K562 (cell line): ENCODE measurements at regions not wholly inside any gene's neighbourhood (a gene's known extent, or its start where the extent isn't known, plus 50 kb on each side); places are given as distances from the start of the nearest gene placed in this dataset.

ENCODE experiments used
- ELF1 ChIP-seq: fragments of 200-800 bp; sonication (Bioruptor generic); IDR thresholded peaks from 2 replicates; pipeline ENCODE4 v1.6.1; 2016; ENCODE audit warnings: missing genetic modification characterization, missing compliant biosample characterization
- FOXK1 ChIP-seq: sonication (generic); formaldehyde crosslinking; IDR thresholded peaks from 2 replicates; pipeline ENCODE4 v1.8.0; 2022; ENCODE audit warnings: missing genetic modification reagents, mild to moderate bottlenecking, borderline replicate concordance
- NR2C2 ChIP-seq, 2 experiments: fragments of 200-800 bp in 1 of 2; sonication (Bioruptor generic) in 1 of 2; sonication (generic) in 1 of 2; formaldehyde crosslinking in 1 of 2; IDR thresholded peaks; 2 replicates each; pipeline versions ENCODE4 v1.6.1 to v1.8.0; 2016 to 2022; ENCODE audit warnings: mild to moderate bottlenecking in 1 of 2, missing compliant biosample characterization in 1 of 2, missing genetic modification characterization in 1 of 2, missing genetic modification reagents in 1 of 2
- PATZ1 ChIP-seq: fragments of 250-450 bp; sonication (Bioruptor Pico); IDR thresholded peaks from 2 replicates; pipeline ENCODE4 v1.5.0; 2020; ENCODE audit warnings: mild to moderate bottlenecking, borderline replicate concordance
- PHF21A ChIP-seq: fragments of 450-650 bp; IDR thresholded peaks from 2 replicates; pipeline ENCODE4 v1.6.1; 2017; ENCODE audit warnings: low read depth, borderline replicate concordance
- RBFOX2 ChIP-seq: fragments of 200-400 bp; formaldehyde crosslinking; IDR thresholded peaks from 2 replicates; pipeline ENCODE4 v1.6.1; 2017; ENCODE audit warnings: low read depth, mild to moderate bottlenecking, low read length, moderate library complexity
- RBM39 ChIP-seq: fragments of 200-400 bp; formaldehyde crosslinking; optimal IDR thresholded peaks from 2 replicates; pipeline ENCODE3; 2018; ENCODE audit warnings: low read depth, low read length
- TAF15 ChIP-seq: fragments of 200-400 bp; formaldehyde crosslinking; IDR thresholded peaks from 2 replicates; pipeline ENCODE4 v1.6.1; 2017; ENCODE audit warnings: mild to moderate bottlenecking, low read depth, low read length, moderate library complexity
- XRCC5 ChIP-seq: fragments of 200-400 bp; formaldehyde crosslinking; IDR thresholded peaks from 2 replicates; pipeline ENCODE4 v1.6.1; 2017; ENCODE audit warnings: low read depth, mild to moderate bottlenecking, low read length
- ZNF583 ChIP-seq: fragments of 250-450 bp; sonication (Bioruptor Pico); IDR thresholded peaks from 2 replicates; pipeline ENCODE4 v1.4.0; 2020
- TF ChIP-seq, protein P1 (sequence below), 3 experiments: IDR thresholded peaks in 2 of 3; conservative IDR thresholded peaks in 1 of 3; 2 replicates each; pipeline ENCODE4 v1.5.1; 2011 to 2012; ENCODE audit warnings: low read length in 3 of 3, mild to moderate bottlenecking in 3 of 3, control low read depth in 2 of 3, improper control_type of control experiment in 1 of 3, inconsistent platforms in 1 of 3, low read depth in 1 of 3, mixed read lengths in 1 of 3, moderate library complexity in 1 of 3; ENCODE audit not compliant: insufficient read depth in 2 of 3
- TF ChIP-seq, protein P2 (sequence below): fragments of 450-650 bp; IDR thresholded peaks from 2 replicates; pipeline ENCODE4 v1.6.1; 2017; ENCODE audit warnings: mild to moderate bottlenecking, moderate library complexity

DNA sequence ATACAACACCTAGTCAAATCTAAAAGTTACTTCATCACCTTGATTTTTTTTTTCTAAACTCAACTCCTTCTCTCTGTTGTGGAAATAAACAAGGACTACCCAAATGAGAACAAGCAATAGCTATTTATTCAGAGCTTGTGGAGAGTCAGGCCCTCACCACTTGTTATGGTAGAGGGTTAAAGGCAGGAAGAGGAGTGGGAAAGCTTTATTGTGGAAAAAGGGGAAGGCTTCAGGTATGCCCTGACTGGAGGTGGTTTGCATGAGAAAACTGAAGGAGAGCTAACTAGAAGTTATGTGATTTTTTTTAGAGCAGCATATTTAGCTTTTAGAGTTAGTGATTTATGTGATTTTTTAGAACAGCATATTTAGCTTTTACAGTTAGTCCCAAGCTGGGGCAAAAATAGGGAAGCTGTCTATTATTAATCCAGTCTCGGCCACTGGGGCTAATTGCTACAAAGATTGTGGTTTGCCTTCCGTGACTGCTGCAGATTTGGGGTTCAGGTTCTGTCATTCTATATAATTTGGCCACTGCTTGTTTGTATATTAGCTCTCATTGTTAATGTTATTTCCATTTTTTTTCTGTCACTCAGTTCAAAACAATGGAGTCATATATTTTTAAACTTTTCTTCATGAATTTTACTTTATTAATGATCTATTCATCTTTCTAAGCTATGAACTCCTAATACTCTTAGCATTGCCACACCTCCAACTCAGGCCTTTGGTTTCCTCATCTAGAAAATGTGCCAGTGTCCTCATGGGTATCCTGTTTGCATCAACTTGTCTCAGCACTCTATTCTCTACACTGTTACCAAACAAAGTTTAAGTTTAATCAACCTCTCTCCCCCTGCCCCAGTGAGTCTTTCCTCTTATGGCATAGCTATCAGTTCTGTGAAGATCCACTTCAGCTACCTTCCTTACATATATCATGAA, 713.0 kb downstream of the BRINP3 start:
- TF ChIP-seq FOXK1 = no peak
- TF ChIP-seq, protein P1, sequence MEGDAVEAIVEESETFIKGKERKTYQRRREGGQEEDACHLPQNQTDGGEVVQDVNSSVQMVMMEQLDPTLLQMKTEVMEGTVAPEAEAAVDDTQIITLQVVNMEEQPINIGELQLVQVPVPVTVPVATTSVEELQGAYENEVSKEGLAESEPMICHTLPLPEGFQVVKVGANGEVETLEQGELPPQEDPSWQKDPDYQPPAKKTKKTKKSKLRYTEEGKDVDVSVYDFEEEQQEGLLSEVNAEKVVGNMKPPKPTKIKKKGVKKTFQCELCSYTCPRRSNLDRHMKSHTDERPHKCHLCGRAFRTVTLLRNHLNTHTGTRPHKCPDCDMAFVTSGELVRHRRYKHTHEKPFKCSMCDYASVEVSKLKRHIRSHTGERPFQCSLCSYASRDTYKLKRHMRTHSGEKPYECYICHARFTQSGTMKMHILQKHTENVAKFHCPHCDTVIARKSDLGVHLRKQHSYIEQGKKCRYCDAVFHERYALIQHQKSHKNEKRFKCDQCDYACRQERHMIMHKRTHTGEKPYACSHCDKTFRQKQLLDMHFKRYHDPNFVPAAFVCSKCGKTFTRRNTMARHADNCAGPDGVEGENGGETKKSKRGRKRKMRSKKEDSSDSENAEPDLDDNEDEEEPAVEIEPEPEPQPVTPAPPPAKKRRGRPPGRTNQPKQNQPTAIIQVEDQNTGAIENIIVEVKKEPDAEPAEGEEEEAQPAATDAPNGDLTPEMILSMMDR (IDR thresholded peaks at IDR 0.05 in 2 of 3, conservative IDR thresholded peaks at IDR 0.05 in 1 of 3; ENCODE audit: insufficient read depth in 2 of 3, low read depth in 1 of 3, low read length in 3 of 3) = no peak
- no peak for TF ChIP-seq ELF1 (tag)
- TF ChIP-seq RBM39 = no peak
- TF ChIP-seq PATZ1 (CRISPR knock-in tag) = no peak
- TF ChIP-seq, protein P2, sequence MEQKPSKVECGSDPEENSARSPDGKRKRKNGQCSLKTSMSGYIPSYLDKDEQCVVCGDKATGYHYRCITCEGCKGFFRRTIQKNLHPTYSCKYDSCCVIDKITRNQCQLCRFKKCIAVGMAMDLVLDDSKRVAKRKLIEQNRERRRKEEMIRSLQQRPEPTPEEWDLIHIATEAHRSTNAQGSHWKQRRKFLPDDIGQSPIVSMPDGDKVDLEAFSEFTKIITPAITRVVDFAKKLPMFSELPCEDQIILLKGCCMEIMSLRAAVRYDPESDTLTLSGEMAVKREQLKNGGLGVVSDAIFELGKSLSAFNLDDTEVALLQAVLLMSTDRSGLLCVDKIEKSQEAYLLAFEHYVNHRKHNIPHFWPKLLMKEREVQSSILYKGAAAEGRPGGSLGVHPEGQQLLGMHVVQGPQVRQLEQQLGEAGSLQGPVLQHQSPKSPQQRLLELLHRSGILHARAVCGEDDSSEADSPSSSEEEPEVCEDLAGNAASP = no peak
- TF ChIP-seq PHF21A = no peak
- TF ChIP-seq TAF15 = no peak
- TF ChIP-seq ZNF583 (CRISPR knock-in tag) = no peak
- TF ChIP-seq XRCC5 = no peak
- TF ChIP-seq RBFOX2 = no peak
- TF ChIP-seq NR2C2 (CRISPR knock-in tag; IDR thresholded peaks at IDR 0.05) = no peak
- no peak for TF ChIP-seq NR2C2 (tag; IDR thresholded peaks at IDR 0.05)
